GM19397 (cell line): ENCODE measurements at regions not wholly inside any gene's neighbourhood (a gene's known extent, or its start where the extent isn't known, plus 50 kb on each side); places are given as distances from the start of the nearest gene placed in this dataset.

ENCODE experiments used
- ATAC-seq: cut with Tn5 transposase; IDR thresholded peaks from one replicate; pipeline ENCODE4 v1.9.1; 2021; ENCODE audit warnings: mild to moderate bottlenecking, moderate library complexity; ENCODE audit not compliant: unreplicated experiment

GRCh38 chr1:244218220-244218619 is 167.1 kb downstream of the ZBTB18 start:
- no peak for ATAC-seq

GRCh38 chr1:244219149-244219548 is 168.1 kb downstream of the ZBTB18 start:
- no peak for ATAC-seq

- ATAC-seq, result no peak
These were observed 168.7 kb downstream of the ZBTB18 start for GRCh38 chr1:244219802-244220201.

GRCh38 chr1:244220410-244220809 is 169.3 kb downstream of the ZBTB18 start:
- no peak for ATAC-seq

GRCh38 chr1:244221991-244222390 is 170.9 kb downstream of the ZBTB18 start:
- no peak for ATAC-seq

- no peak for ATAC-seq
These were observed 173.7 kb downstream of the ZBTB18 start for GRCh38 chr1:244224487-244225430.

GRCh38 chr1:244226435-244226834 is 175.4 kb downstream of the ZBTB18 start:
- ATAC-seq, result no peak

- no peak for ATAC-seq
These were observed 179.4 kb downstream of the ZBTB18 start for GRCh38 chr1:244230470-244230869.

- no peak for ATAC-seq
These were observed 180.1 kb downstream of the ZBTB18 start for GRCh38 chr1:244231193-244231571.

GRCh38 chr1:244231572-244232315 is 180.7 kb downstream of the ZBTB18 start:
- ATAC-seq, result no peak

GRCh38 chr1:244234009-244234643 is 183.0 kb downstream of the ZBTB18 start:
- no peak for ATAC-seq

- ATAC-seq, result no peak
These were observed 184.1 kb downstream of the ZBTB18 start for GRCh38 chr1:244235157-244235556.

- no peak for ATAC-seq
These were observed 185.0 kb downstream of the ZBTB18 start for GRCh38 chr1:244236101-244236500.

- no peak for ATAC-seq
These were observed 185.6 kb downstream of the ZBTB18 start for GRCh38 chr1:244236721-244237120.

- no peak for ATAC-seq
These were observed 186.4 kb downstream of the ZBTB18 start for GRCh38 chr1:244237445-244237844.

- ATAC-seq, result no peak
These were observed 188.2 kb downstream of the ZBTB18 start for GRCh38 chr1:244239261-244239770.

GRCh38 chr1:244241438-244241837 is 190.4 kb downstream of the ZBTB18 start:
- ATAC-seq, result no peak

- ATAC-seq, result no peak
These were observed 191.4 kb downstream of the ZBTB18 start for GRCh38 chr1:244242446-244242845.

- no peak for ATAC-seq
These were observed 195.3 kb downstream of the ZBTB18 start for GRCh38 chr1:244246334-244246733.

GRCh38 chr1:244248426-244248825 is 197.3 kb downstream of the ZBTB18 start:
- no peak for ATAC-seq

GRCh38 chr1:244252211-244252610 is 199.5 kb downstream of the ADSS2 start:
- ATAC-seq, result no peak
